ENCODE measurements at regions not wholly inside any gene's neighbourhood (a gene's known extent, or its start where the extent isn't known, plus 50 kb on each side); places are given as distances from the start of the nearest gene placed in this dataset.

DNA sequence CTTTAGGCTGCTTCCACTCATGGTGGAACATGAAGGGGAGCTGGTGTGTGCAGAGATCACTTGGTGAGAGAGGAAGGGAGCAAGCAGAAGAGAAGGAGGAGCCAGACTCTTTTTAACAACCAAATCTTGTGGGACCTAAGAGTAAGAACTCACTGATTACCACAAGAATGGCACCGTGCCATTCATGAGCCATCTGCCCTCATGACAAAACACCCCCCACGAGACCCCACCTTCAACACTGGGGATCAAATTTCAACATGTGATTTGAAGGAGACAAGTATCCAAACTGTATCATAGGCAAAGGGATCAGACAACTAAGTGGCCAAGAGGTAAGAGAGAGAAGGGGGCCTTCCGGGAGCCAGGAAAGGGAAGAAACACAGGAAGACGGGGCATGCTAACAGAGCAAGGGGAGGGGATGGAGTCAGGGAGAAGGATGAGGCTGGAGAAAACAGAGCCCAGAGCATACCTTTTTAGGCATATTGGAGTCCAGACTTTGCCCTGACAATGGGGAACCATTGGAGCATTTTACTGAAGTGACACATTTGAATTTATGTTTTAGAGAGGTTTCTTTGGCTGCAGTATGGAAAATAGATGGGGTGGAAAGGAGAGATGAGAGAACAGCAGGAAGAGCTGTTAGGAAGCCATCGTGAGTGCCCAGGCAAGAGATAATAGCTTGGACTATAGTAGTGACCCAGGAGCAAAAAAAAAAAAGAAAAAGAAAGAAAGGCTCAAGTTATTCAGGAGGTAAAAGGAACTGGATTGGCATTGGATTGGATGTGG, 204.4 kb upstream of the NUDT4 start:
- DNase-seq (no peak), ATAC-seq (no peak)
- intact Hi-C loops (cut with DNase I): loop anchor here in 1 of 10 donors (5.0 kb wide), 1 partner anchor 129 kb away; no protein-coding TSS in a partner anchor
- Histone ChIP-seq H3K9me3 (peaks cover 0 to 5% (median 0%) of the 10 kb centered on the region in 11 donors), H3K4me1 (peaks cover 8 to 59% (median 36%) of the 10 kb centered on the region in 9 donors), H3K27me3 (no peaks in the 10 kb centered on the region), H3K36me3 (no peaks in the 10 kb centered on the region), H3K27ac (peak overlapping the region in 9 of 10 donors; percentile 47 to 87 (median 80)), H3K4me3 (no peak overlapping the region)
- 42 to 56% methylated on average over 5 of the region's 5 CpGs for WGBS, 2 donors
- TF ChIP-seq, protein P1, sequence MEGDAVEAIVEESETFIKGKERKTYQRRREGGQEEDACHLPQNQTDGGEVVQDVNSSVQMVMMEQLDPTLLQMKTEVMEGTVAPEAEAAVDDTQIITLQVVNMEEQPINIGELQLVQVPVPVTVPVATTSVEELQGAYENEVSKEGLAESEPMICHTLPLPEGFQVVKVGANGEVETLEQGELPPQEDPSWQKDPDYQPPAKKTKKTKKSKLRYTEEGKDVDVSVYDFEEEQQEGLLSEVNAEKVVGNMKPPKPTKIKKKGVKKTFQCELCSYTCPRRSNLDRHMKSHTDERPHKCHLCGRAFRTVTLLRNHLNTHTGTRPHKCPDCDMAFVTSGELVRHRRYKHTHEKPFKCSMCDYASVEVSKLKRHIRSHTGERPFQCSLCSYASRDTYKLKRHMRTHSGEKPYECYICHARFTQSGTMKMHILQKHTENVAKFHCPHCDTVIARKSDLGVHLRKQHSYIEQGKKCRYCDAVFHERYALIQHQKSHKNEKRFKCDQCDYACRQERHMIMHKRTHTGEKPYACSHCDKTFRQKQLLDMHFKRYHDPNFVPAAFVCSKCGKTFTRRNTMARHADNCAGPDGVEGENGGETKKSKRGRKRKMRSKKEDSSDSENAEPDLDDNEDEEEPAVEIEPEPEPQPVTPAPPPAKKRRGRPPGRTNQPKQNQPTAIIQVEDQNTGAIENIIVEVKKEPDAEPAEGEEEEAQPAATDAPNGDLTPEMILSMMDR (IDR thresholded peaks at IDR 0.05): no peak

DNA sequence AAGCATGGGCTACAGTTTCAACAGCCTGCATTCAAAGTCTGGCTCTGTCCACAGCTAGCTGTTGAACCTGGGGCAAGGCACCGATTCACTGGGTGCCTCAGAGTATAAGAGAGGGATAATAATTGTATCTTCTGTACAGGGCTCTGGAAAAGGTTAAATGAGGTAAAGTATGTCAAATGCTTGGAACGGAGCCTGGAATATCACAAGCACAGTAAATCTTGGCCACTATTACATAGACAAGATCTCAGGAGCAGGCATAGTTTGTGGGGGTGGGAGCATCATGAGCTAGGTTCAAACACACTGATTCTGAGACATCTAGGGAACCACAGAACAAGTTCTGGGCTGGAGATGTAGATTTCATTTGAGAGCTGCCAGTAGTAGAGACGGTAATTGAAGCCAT, 203.7 kb upstream of the NUDT4 start:
- Histone ChIP-seq H3K4me3 (no peak overlapping the region), H3K4me1 (peaks cover 8 to 57% (median 36%) of the 10 kb centered on the region in 9 donors), H3K9me3 (peaks cover 0 to 7% (median 0%) of the 10 kb centered on the region in 11 donors), H3K36me3 (no peaks in the 10 kb centered on the region), H3K27me3 (no peaks in the 10 kb centered on the region), H3K27ac (peak overlapping the region; percentile 3 to 87 (median 76))
- DNase-seq: peak in 1 of 2 donors; percentile 35
- peak; percentile 63 to 86 (median 74) for ATAC-seq
- WGBS, 2 donors: 23% methylated on average over 3 of the region's 3 CpGs
- TF ChIP-seq, protein P1 (IDR thresholded peaks at IDR 0.05): no peak
- intact Hi-C loops (cut with DNase I): loop anchor here in 1 of 10 donors (5.0 kb wide), 1 partner anchor 128 kb away; no protein-coding TSS in a partner anchor

DNA sequence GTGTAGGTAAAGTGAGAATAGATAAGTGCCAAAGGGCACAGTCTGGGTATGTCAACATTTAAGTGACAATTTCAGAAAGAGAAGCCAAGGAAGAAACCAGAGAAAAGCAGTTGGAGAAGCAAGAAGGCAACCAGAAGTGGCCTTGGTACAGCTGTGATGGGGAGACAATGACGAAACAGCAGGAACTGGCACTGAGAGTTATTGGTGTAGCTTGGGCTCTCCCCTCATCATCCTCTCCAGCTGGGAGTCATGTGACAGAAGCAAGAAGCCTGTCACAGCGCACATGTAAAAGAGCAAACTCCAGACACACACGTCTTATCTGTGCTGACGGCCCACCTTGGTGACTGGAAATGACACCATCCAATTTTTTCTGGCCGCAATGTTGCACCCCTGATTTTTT, 203.3 kb upstream of the NUDT4 start:
- peaks cover 0 to 7% (median 0%) of the 10 kb centered on the region in 11 donors for H3K9me3 ChIP-seq
- peaks cover 8 to 58% (median 36%) of the 10 kb centered on the region in 9 donors for H3K4me1 ChIP-seq
- no peaks in the 10 kb centered on the region for H3K36me3 ChIP-seq
- intact Hi-C loops (cut with DNase I): loop anchor here in 1 of 10 donors (5.0 kb wide), 1 partner anchor 128 kb away; no protein-coding TSS in a partner anchor
- TF ChIP-seq, protein P1 (IDR thresholded peaks at IDR 0.05): no peak
- 55 to 65% methylated on average over 5 of the region's 5 CpGs for WGBS, 2 donors
- ATAC-seq (peak; percentile 47 to 82 (median 56)), DNase-seq (peak in 1 of 2 donors; percentile 36)
- H3K27me3 ChIP-seq: no peaks in the 10 kb centered on the region
- H3K27ac ChIP-seq: peak overlapping the region; percentile 3 to 87 (median 78)
- no peak overlapping the region for H3K4me3 ChIP-seq

DNA sequence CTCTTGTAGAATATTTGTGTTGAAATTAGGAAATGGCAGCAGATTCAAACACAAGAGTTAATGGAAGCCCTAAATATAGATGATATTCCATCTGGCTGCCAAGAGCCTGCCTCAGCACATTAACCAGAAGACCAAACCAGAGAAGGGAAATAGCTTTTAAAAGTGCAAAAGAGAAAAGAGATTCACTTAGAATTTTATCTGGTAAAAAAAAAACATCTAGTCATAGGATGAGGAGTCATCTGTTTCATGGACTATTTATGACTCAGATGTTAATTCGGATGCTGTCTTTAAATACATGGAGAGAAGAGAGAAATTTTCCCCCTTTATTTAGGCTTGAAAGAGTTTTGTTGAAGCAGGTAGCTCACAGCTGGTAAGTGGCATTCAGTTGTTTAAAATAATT, 201.6 kb upstream of the NUDT4 start:
- peak in 3 of 8 donors; percentile 17 to 33 (median 24) for ATAC-seq
- intact Hi-C loops (cut with DNase I): loop anchor here in 3 of 10 donors (2.0 to 5.0 kb wide), 4 partner anchors 47 to 201 kb away; partner anchors contain the start of gene NUDT4 (in 1 of the 3)

More for the DNA sequence above, 201.6 kb upstream of the NUDT4 start:
- no peaks in the 10 kb centered on the region for H3K36me3 ChIP-seq
- WGBS, 2 donors: 23 to 36% methylated on average over 1 of the region's 1 CpG
- H3K27ac ChIP-seq: peak overlapping the region; percentile 51 to 87 (median 78)
- H3K9me3 ChIP-seq: peaks cover 0 to 7% (median 0%) of the 10 kb centered on the region in 11 donors
- no peak overlapping the region for H3K4me3 ChIP-seq
- TF ChIP-seq, protein P1 (IDR thresholded peaks at IDR 0.05): no peak
- DNase-seq: peak in 1 of 2 donors; percentile 20
- H3K4me1 ChIP-seq: peaks cover 8 to 66% (median 46%) of the 10 kb centered on the region in 9 donors
- no peaks in the 10 kb centered on the region for H3K27me3 ChIP-seq

All from heart right ventricle (tissue), 16 donors.